Pancreas (tissue), 10 donors: ENCODE measurements at regions not wholly inside any gene's neighbourhood (a gene's known extent, or its start where the extent isn't known, plus 50 kb on each side); places are given as distances from the start of the nearest gene placed in this dataset.
"Not testable (repeated sequence)": the region's sequence is repeated elsewhere in the genome, so short reads cannot be mapped to it uniquely, and the experiment has no call there.

Experiments used
- ATAC-seq, 4 donors: fragments of 200-7000 bp; cut with Tn5 transposase; one replicate each; pipeline versions ENCODE4 v1.8.0 to v1.9.1; 2020; ENCODE audit warnings: mild to moderate bottlenecking in 4 of 4, moderate library complexity in 4 of 4
- DNase-seq, 6 donors: peaks; one replicate each; pipeline ENCODE4 v3.0.0-alpha.2; 2020
- FAIRE-seq: peaks from 2 replicates; lab custom pipeline; 2012; peaks lifted over from hg19 to GRCh38; lab: Jason Lieb, UNC
- H3K27ac ChIP-seq, 4 donors: fragments of 200-600 bp; sonication (generic); 1 replicate in 3 of 4; 2 replicates in 1 of 4; pipeline versions ENCODE4 v1.5.0 to v1.8.0; 2020
- H3K27me3 ChIP-seq, 4 donors: fragments of 200-600 bp; one replicate each; pipeline ENCODE4 v1.8.0; 2021
- H3K36me3 ChIP-seq, 3 donors: fragments of 200-600 bp; sonication (generic) in 1 of 3; one replicate each; pipeline versions ENCODE4 v1.5.0 to v1.8.0; 2020 to 2021
- H3K4me1 ChIP-seq, 3 donors: fragments of 200-600 bp; one replicate each; pipeline ENCODE4 v1.8.0; 2021
- H3K4me3 ChIP-seq, 4 donors: fragments of 200-600 bp; sonication (generic) in 2 of 4; one replicate each; pipeline versions ENCODE4 v1.5.0 to v1.8.0; 2020 to 2021
- H3K9me3 ChIP-seq, 4 donors: fragments of 200-600 bp; one replicate each; pipeline ENCODE4 v1.8.0; 2021
- WGBS, 2 donors: extraction: QIAGEN DNeasy Blood & Tissue Kit; methylation state at CpG; one replicate each; pipeline ENCODE4 v1.1.7; 2013; 5-methylcytosine and 5-hydroxymethylcytosine counted together
- intact Hi-C, 3 donors: fragments of 100-400 bp; cut with DNase I; formaldehyde crosslinking; loops; one replicate each; pipeline versions ENCODE4 v1.11.1 to v1.14.2; 2022
- TF ChIP-seq, protein P1 (sequence below), 4 donors: fragments of 200-600 bp; sonication (generic) in 3 of 4; IDR thresholded peaks; one replicate each; pipeline versions ENCODE4 v1.5.0 to v1.8.0; 2021; ENCODE audit warnings: antibody characterized with exemption in 4 of 4
- donor health status: healthy with polysubstance abuse.
- donor health status: DM: no; HTN: no; CAD: no; lungs with moderate emphysema.
- donor health status: DM: no; HTN: no; CAD: no.
- donor health status: control.
- donor health status: control.
- donor health status: Bipolar disorder and iron deficiency.
- donor health status: DM: yes; HTN: yes; CAD: no.
- donor health status: DM: no; HTN: no; CAD: no.
- donor health status: DM: no; HTN: no; CAD: no.
- donor health status: DM: yes; HTN: yes; CAD: no.

GRCh38 chr6:53426117-53426516 lies 77.4 kb upstream of the ELOVL5 start:
- H3K27ac ChIP-seq = no peak overlapping the region
- ATAC-seq = no peak
- no peak overlapping the region for H3K4me3 ChIP-seq
- FAIRE-seq = no peak
- no peaks in the 10 kb centered on the region for H3K27me3 ChIP-seq
- TF ChIP-seq, protein P1, sequence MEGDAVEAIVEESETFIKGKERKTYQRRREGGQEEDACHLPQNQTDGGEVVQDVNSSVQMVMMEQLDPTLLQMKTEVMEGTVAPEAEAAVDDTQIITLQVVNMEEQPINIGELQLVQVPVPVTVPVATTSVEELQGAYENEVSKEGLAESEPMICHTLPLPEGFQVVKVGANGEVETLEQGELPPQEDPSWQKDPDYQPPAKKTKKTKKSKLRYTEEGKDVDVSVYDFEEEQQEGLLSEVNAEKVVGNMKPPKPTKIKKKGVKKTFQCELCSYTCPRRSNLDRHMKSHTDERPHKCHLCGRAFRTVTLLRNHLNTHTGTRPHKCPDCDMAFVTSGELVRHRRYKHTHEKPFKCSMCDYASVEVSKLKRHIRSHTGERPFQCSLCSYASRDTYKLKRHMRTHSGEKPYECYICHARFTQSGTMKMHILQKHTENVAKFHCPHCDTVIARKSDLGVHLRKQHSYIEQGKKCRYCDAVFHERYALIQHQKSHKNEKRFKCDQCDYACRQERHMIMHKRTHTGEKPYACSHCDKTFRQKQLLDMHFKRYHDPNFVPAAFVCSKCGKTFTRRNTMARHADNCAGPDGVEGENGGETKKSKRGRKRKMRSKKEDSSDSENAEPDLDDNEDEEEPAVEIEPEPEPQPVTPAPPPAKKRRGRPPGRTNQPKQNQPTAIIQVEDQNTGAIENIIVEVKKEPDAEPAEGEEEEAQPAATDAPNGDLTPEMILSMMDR (IDR thresholded peaks at IDR 0.05) = no peak
- no peak for DNase-seq
- intact Hi-C loops = no loop called here
- no peaks in the 10 kb centered on the region for H3K4me1 ChIP-seq
- H3K36me3 ChIP-seq = no peaks in the 10 kb centered on the region
- 83 to 94% methylated on average over 3 of the region's 3 CpGs for WGBS, 2 donors
- no peaks in the 10 kb centered on the region for H3K9me3 ChIP-seq

GRCh38 chr6:53424976-53425718 lies 76.4 kb upstream of the ELOVL5 start:
- DNase-seq (no peak), ATAC-seq (no peak), FAIRE-seq (no peak)
- Histone ChIP-seq H3K36me3 (no peaks in the 10 kb centered on the region), H3K4me3 (no peak overlapping the region), H3K27ac (no peak overlapping the region), H3K4me1 (no peaks in the 10 kb centered on the region), H3K9me3 (no peaks in the 10 kb centered on the region), H3K27me3 (no peaks in the 10 kb centered on the region)
- 80 to 81% methylated on average over 9 of the region's 9 CpGs for WGBS, 2 donors
- intact Hi-C loops = no loop called here
- TF ChIP-seq, protein P1 (IDR thresholded peaks at IDR 0.05) = no peak

- Histone ChIP-seq H3K36me3 (no peaks in the 10 kb centered on the region), H3K4me1 (no peaks in the 10 kb centered on the region), H3K27ac (no peak overlapping the region), H3K27me3 (no peaks in the 10 kb centered on the region), H3K9me3 (no peaks in the 10 kb centered on the region), H3K4me3 (no peak overlapping the region)
- DNase-seq (no peak), ATAC-seq (no peak), FAIRE-seq (no peak)
- intact Hi-C loops = no loop called here
- TF ChIP-seq, protein P1 (IDR thresholded peaks at IDR 0.05) = no peak
Measured at GRCh38 chr6:53424300-53424699, 75.5 kb upstream of the ELOVL5 start.

DNA sequence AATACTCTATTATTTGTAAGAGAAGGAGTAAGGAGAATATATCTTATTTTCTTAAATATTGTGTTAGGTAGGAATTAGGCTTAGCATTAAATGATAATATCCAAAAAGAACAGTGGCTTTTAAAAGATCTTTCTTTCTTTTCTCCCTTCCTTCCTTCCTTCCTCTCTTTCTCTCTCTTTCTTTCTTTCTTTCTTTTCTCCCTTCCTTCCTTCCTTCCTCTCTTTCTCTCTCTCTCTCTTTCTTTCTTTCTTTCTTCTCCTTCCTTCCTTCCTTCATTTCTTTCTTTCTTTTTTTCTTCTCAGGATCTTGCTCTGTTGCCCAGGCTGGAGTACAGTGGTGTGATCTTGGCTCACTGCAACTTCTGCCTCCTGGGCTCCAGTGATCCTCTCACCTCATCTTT lies 74.8 kb upstream of the ELOVL5 start:
- H3K4me3 ChIP-seq, intact Hi-C loops, H3K36me3 ChIP-seq, FAIRE-seq, H3K27ac ChIP-seq, H3K27me3 ChIP-seq, H3K9me3 ChIP-seq, ATAC-seq, H3K4me1 ChIP-seq, DNase-seq: not testable (repeated sequence)

- ATAC-seq = no peak
Measured at GRCh38 chr6:53419026-53419425, 70.3 kb upstream of the ELOVL5 start.

More at GRCh38 chr6:53419026-53419425, 70.3 kb upstream of the ELOVL5 start:
- H3K9me3 ChIP-seq = no peaks in the 10 kb centered on the region
- no peak for DNase-seq
- H3K27ac ChIP-seq = no peak overlapping the region
- H3K27me3 ChIP-seq = no peaks in the 10 kb centered on the region
- no peak for FAIRE-seq
- TF ChIP-seq, protein P1 (IDR thresholded peaks at IDR 0.05) = no peak
- intact Hi-C loops = no loop called here
- 68 to 69% methylated on average over 1 of the region's 1 CpG for WGBS, 2 donors
- H3K4me3 ChIP-seq = no peak overlapping the region
- H3K36me3 ChIP-seq = no peaks in the 10 kb centered on the region
- no peaks in the 10 kb centered on the region for H3K4me1 ChIP-seq
